HG03460 (cell line): ENCODE measurements at regions not wholly inside any gene's neighbourhood (a gene's known extent, or its start where the extent isn't known, plus 50 kb on each side); places are given as distances from the start of the nearest gene placed in this dataset.

ENCODE experiments used
- ATAC-seq: cut with Tn5 transposase; IDR thresholded peaks from one replicate; pipeline ENCODE4 v1.9.1; 2021; ENCODE audit not compliant: unreplicated experiment

- ATAC-seq, result no peak
Observed at GRCh38 chr10:7507887-7508726, 97.3 kb upstream of the SFMBT2 start.

GRCh38 chr10:7506571-7506970, 95.7 kb upstream of the SFMBT2 start:
- ATAC-seq, result no peak

GRCh38 chr10:7505196-7505595, 94.4 kb upstream of the SFMBT2 start:
- ATAC-seq, result no peak

- ATAC-seq, result no peak
Observed at GRCh38 chr10:7503190-7503589, 92.4 kb upstream of the SFMBT2 start.

- no peak for ATAC-seq
Observed at GRCh38 chr10:7501157-7501556, 90.3 kb upstream of the SFMBT2 start.

- no peak for ATAC-seq
Observed at GRCh38 chr10:7498111-7498510, 87.3 kb upstream of the SFMBT2 start.

- ATAC-seq, result no peak
Observed at GRCh38 chr10:7493996-7494395, 83.2 kb upstream of the SFMBT2 start.

- ATAC-seq, result peak; percentile 10
Observed at GRCh38 chr10:7492660-7493046, 81.8 kb upstream of the SFMBT2 start.

- ATAC-seq, result peak; percentile 84
Observed at GRCh38 chr10:7491949-7492659, 81.3 kb upstream of the SFMBT2 start.

- no peak for ATAC-seq
Observed at GRCh38 chr10:7491230-7491629, 80.4 kb upstream of the SFMBT2 start.

GRCh38 chr10:7488418-7488829, 77.6 kb upstream of the SFMBT2 start:
- ATAC-seq, result no peak

GRCh38 chr10:7487528-7487927, 76.7 kb upstream of the SFMBT2 start:
- ATAC-seq, result no peak

- ATAC-seq, result no peak
Observed at GRCh38 chr10:7486528-7486927, 75.7 kb upstream of the SFMBT2 start.

GRCh38 chr10:7485799-7486198, 75.0 kb upstream of the SFMBT2 start:
- ATAC-seq, result no peak

GRCh38 chr10:7485244-7485556, 74.4 kb upstream of the SFMBT2 start:
- no peak for ATAC-seq

- ATAC-seq, result peak; percentile 72
Observed at GRCh38 chr10:7484456-7485243, 73.8 kb upstream of the SFMBT2 start.

- no peak for ATAC-seq
Observed at GRCh38 chr10:7483848-7484247, 73.0 kb upstream of the SFMBT2 start.

- no peak for ATAC-seq
Observed at GRCh38 chr10:7482992-7483391, 72.2 kb upstream of the SFMBT2 start.

- no peak for ATAC-seq
Observed at GRCh38 chr10:7481368-7481765, 70.5 kb upstream of the SFMBT2 start.

GRCh38 chr10:7480742-7481367, 70.0 kb upstream of the SFMBT2 start:
- ATAC-seq, result no peak

GRCh38 chr10:7479861-7480598, 69.2 kb upstream of the SFMBT2 start:
- ATAC-seq, result no peak
